ENCODE measurements at regions not wholly inside any gene's neighbourhood (a gene's known extent, or its start where the extent isn't known, plus 50 kb on each side); places are given as distances from the start of the nearest gene placed in this dataset.

DNA sequence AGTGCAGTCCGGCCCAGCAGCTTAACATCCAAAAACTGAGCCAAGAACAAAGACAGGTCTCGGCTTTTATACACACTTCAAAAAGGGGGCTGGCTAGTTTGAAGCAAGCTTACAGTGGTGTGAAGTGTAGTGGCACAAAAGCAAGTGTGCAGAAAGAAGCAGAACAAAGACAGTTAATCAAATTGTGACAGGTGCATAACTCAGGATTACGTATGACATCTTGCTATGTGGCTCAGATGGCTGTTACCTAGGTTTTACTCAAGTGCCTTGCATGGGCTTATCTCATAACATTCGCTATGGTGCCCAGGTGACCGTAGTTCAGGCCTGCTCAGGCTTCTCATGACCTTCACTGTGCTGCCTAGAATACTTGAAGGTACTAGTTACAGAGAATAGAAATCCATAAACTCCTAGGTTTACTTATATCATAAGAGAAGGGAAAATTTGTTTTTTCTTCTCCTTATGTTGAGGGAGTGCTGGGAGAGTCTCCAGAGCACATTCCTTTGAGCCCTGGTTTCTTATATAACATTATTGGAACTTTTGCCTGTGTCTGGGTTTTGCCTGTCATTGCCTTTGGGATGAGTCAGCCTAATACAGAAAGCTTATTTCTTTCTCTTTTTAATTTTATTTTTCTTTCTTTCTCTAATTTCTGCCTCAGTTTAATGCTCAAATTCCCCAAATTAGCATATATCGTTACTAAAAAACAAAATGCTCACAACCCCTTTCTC, 1629.1 kb upstream of the PCDH20 start:
- in situ Hi-C loops (cut with MboI; ENCODE audit: low pct_unique_long_range_greater_than_20kb, low sequenced_read_pairs, unreplicated experiment): no loop called here
- DNase-seq (ENCODE audit: low spot score): no peak
- no peak for TF ChIP-seq CTCF (IDR thresholded peaks at IDR 0.05; ENCODE audit: extremely low read depth, insufficient read depth, missing control alignments)

DNA sequence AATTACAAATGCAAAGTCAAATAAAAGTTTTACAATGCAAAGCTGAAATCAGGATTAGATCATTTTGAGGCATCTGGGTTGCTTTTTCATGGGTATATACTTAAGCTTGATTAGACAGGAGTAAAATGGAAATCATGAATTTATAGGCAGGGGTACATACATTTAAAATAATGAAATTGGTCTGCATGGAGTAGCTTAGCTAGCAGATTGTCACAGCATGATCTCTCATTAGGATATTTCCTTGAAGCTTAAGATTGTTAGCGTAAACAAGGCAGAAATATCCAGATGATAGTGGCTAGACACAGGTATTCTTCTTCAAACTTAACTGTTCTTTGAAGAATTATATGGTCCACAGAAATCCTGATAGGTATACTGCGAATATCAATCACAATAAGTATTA, 1627.0 kb upstream of the PCDH20 start:
- no peak for DNase-seq (ENCODE audit: low spot score)
- TF ChIP-seq CTCF (IDR thresholded peaks at IDR 0.05; ENCODE audit: extremely low read depth, insufficient read depth, missing control alignments): no peak
- in situ Hi-C loops (cut with MboI; ENCODE audit: low pct_unique_long_range_greater_than_20kb, low sequenced_read_pairs, unreplicated experiment): no loop called here

GRCh38 chr13:63041640-63042414, 1626.2 kb upstream of the PCDH20 start:
- in situ Hi-C loops (cut with MboI; ENCODE audit: low pct_unique_long_range_greater_than_20kb, low sequenced_read_pairs, unreplicated experiment): no loop called here
- TF ChIP-seq CTCF (IDR thresholded peaks at IDR 0.05; ENCODE audit: extremely low read depth, insufficient read depth, missing control alignments): no peak
- DNase-seq (ENCODE audit: low spot score): no peak

DNA sequence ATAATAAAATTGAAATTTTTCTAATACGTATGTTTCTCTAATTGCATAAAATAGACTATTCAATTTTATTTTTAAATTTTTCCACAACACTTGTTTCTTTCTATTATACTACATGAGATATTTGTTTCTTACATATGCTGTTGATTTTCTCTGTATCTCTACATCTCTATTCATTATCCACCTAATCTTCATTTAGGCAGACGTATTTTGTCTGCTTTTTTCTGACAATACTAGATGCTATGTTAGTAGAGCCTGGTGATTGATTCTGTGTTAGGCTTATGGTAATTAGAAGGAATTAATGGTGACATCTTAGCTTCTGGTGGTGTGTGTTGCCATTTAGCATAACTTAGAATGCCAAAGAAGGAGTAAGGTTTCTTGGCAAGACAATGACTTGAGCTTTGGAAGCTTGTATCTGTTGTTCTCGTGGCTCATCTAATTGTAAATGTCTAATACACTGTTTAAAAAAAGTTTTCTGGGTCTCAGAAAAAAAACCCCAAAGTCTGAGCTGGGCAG, 1610.7 kb upstream of the PCDH20 start:
- in situ Hi-C loops (cut with MboI; ENCODE audit: low pct_unique_long_range_greater_than_20kb, low sequenced_read_pairs, unreplicated experiment): no loop called here
- no peak for TF ChIP-seq CTCF (IDR thresholded peaks at IDR 0.05; ENCODE audit: extremely low read depth, insufficient read depth, missing control alignments)
- no peak for DNase-seq (ENCODE audit: low spot score)

- in situ Hi-C loops (cut with MboI; ENCODE audit: low pct_unique_long_range_greater_than_20kb, low sequenced_read_pairs, unreplicated experiment): no loop called here
- TF ChIP-seq CTCF (IDR thresholded peaks at IDR 0.05; ENCODE audit: extremely low read depth, insufficient read depth, missing control alignments): no peak
- DNase-seq (ENCODE audit: low spot score): no peak
Observed at GRCh38 chr13:63025741-63026140, 1610.1 kb upstream of the PCDH20 start.

DNA sequence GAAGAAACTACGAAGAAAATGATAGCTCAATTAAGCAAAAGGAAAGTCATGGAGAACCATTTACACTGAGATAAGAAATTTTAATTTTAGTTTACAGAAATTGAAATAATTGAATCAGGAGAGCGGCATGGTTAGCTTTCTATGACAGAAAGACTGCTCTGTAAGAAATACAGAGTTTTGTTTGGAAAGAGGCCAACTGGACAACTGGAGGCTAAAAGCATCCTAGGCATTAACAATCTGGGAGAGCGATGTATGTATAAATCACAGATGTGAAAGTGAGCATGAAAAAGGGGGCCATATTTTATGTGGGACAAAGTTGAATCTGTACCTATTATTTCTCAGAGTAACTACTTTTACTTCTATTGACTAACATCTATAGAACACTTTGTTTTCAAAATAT, 1608.8 kb upstream of the PCDH20 start:
- DNase-seq (ENCODE audit: low spot score): no peak
- TF ChIP-seq CTCF (IDR thresholded peaks at IDR 0.05; ENCODE audit: extremely low read depth, insufficient read depth, missing control alignments): no peak
- in situ Hi-C loops (cut with MboI; ENCODE audit: low pct_unique_long_range_greater_than_20kb, low sequenced_read_pairs, unreplicated experiment): no loop called here

Measured in GM13977 (cell line).